ENCODE measurements at regions not wholly inside any gene's neighbourhood (a gene's known extent, or its start where the extent isn't known, plus 50 kb on each side); places are given as distances from the start of the nearest gene placed in this dataset.

DNA sequence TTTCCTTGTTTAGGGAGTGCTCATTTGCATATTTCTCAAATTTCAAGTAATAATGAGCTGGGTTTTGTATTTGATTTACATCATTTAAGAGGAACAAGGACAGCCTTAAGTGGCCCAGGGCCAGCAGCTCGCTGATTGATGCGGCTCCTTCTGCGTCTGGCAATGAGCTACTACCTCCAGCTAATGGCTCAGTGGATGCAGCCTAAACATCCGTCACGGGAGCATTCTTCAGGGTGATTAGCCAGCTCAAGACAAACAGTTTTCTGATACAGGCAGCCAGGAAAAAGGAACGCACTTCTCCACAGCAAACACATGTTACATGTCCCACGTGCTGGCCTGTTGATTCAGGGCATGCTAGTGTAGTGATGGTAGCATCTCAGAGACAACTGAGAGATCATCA lies 169.3 kb upstream of the TCERG1L start:
- Histone ChIP-seq H3K9me3 (ENCODE audit: control insufficient read depth, low read depth, low read length) (no peaks in the 10 kb centered on the region), H3K56ac (ENCODE audit: insufficient read length, low read depth, low read length) (no peak overlapping the region), H3K14ac (ENCODE audit: insufficient read depth, low read length) (no peak overlapping the region), H2AFZ (ENCODE audit: low read length) (no peak overlapping the region), H3K79me1 (ENCODE audit: insufficient read depth, low read depth, low read length, poor library complexity, severe bottlenecking) (no peaks in the 10 kb centered on the region), H2AK5ac (ENCODE audit: insufficient read length, low read length) (no peak overlapping the region), H2BK20ac (ENCODE audit: low read depth, low read length, poor library complexity, severe bottlenecking) (no peak overlapping the region), H3K4me1 (ENCODE audit: insufficient read depth, low read length) (no peaks in the 10 kb centered on the region), H3K4ac (ENCODE audit: low read depth, low read length) (no peak overlapping the region), H3K27me3 (ENCODE audit: insufficient read depth, low read length) (no peaks in the 10 kb centered on the region), H4K20me1 (ENCODE audit: control insufficient read depth, insufficient read depth, insufficient read length) (no peaks in the 10 kb centered on the region), H3K27ac (ENCODE audit: insufficient read length, low read depth, low read length) (no peak overlapping the region), H3K23me2 (ENCODE audit: insufficient read length, low read depth, low read length, poor library complexity, severe bottlenecking) (no peaks in the 10 kb centered on the region), H3K79me2 (ENCODE audit: insufficient read depth, low read length) (no peaks in the 10 kb centered on the region), H3K9ac (ENCODE audit: extremely low read depth, insufficient read length, low read length) (no peak overlapping the region), H2BK5ac (ENCODE audit: insufficient read length, low read length) (no peak overlapping the region), H2BK15ac (ENCODE audit: low read depth, low read length) (no peak overlapping the region), H3K23ac (ENCODE audit: insufficient read length, low read depth, low read length) (no peak overlapping the region), H3T11ph (ENCODE audit: low read length) (no peak overlapping the region), H4K91ac (ENCODE audit: insufficient read length, low read depth, low read length) (no peak overlapping the region), H2BK120ac (ENCODE audit: low read depth, low read length, poor library complexity, severe bottlenecking) (no peak overlapping the region), H2BK12ac (ENCODE audit: insufficient read length, low read depth, low read length) (no peak overlapping the region), H3K18ac (ENCODE audit: insufficient read length, low read depth, low read length) (no peak overlapping the region), H3K4me2 (ENCODE audit: insufficient read depth, insufficient read length, low read length) (no peak overlapping the region), H4K5ac (ENCODE audit: insufficient read length, low read depth, low read length) (no peak overlapping the region), H4K8ac (replicated peaks; ENCODE audit: insufficient read length, low read depth, low read length) (no peak overlapping the region)
- H3K36me3 Mint-ChIP-seq (ENCODE audit: insufficient read depth in 1 of 3, low read depth in 3 of 3) = no peaks in the 10 kb centered on the region; a peak in 1 of 7 replicates
- TF ChIP-seq, protein P1, sequence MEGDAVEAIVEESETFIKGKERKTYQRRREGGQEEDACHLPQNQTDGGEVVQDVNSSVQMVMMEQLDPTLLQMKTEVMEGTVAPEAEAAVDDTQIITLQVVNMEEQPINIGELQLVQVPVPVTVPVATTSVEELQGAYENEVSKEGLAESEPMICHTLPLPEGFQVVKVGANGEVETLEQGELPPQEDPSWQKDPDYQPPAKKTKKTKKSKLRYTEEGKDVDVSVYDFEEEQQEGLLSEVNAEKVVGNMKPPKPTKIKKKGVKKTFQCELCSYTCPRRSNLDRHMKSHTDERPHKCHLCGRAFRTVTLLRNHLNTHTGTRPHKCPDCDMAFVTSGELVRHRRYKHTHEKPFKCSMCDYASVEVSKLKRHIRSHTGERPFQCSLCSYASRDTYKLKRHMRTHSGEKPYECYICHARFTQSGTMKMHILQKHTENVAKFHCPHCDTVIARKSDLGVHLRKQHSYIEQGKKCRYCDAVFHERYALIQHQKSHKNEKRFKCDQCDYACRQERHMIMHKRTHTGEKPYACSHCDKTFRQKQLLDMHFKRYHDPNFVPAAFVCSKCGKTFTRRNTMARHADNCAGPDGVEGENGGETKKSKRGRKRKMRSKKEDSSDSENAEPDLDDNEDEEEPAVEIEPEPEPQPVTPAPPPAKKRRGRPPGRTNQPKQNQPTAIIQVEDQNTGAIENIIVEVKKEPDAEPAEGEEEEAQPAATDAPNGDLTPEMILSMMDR (conservative IDR thresholded peaks at IDR 0.05) = no peak
- no peak overlapping the region for H3K27ac Mint-ChIP-seq
- no peak for DNase-seq
- H3K27me3 Mint-ChIP-seq (ENCODE audit: low read depth) = peaks cover 3% of the 10 kb centered on the region
- no CpG with 5 or more reads among the region's 7 CpGs for WGBS (ENCODE audit: extremely low coverage, insufficient read length, low lambda C conversion rate)
- H3K9me3 Mint-ChIP-seq = peaks cover 13% of the 10 kb centered on the region in 2 experiments; a peak in 4 of 5 replicates
- H3K4me1 Mint-ChIP-seq = 0 out of 4 replicates have a peak, but pooled peaks cover 0 to 3% of the 10 kb centered on the region in 2 experiments
- H3K4me3 Mint-ChIP-seq = no peak overlapping the region
